Suprapubic skin (tissue), 4 donors: ENCODE measurements at regions not wholly inside any gene's neighbourhood (a gene's known extent, or its start where the extent isn't known, plus 50 kb on each side); places are given as distances from the start of the nearest gene placed in this dataset.

Experiments used
- CTCF ChIP-seq, 2 donors: fragments of 200-600 bp in 1 of 2; fragments of 450-650 bp in 1 of 2; sonication (generic) in 1 of 2; IDR thresholded peaks; one replicate each; pipeline ENCODE4 v1.5.1; 2016 to 2019; ENCODE audit warnings: antibody characterized with exemption in 2 of 2, mild to moderate bottlenecking in 1 of 2, moderate library complexity in 1 of 2
- POLR2A ChIP-seq, 2 donors: fragments of 450-650 bp; IDR thresholded peaks; one replicate each; pipeline ENCODE4 v1.6.1; 2017; ENCODE audit warnings: antibody characterized with exemption in 2 of 2, mild to moderate bottlenecking in 2 of 2, moderate library complexity in 2 of 2
- POLR2AphosphoS5 ChIP-seq, 3 donors: sonication (generic); formaldehyde crosslinking; IDR thresholded peaks; one replicate each; pipeline ENCODE4 v1.6.1; 2017; ENCODE audit warnings: antibody characterized with exemption in 3 of 3

DNA sequence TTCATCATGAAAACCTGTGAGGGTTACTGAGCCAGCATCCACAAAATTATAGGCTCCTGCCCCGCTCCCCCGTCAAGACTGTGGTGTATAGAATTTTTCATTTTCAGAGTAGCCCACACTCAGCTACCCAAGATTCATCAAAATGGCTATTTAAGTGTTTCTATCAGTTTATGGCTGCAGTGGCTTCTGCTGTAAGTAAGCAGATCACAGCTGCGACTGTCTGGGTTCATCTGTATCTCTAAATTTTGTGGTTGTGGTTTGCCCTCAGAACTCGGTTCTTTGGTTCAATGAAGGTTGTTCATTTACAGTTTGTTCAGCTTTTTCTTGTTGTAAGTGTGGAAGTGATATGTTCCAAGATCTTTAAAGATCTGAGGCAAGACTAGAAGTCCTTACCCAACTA, 284.2 kb downstream of the DOK5 start:
- TF ChIP-seq CTCF (IDR thresholded peaks at IDR 0.05) (no peak), POLR2A (IDR thresholded peaks at IDR 0.05) (no peak), POLR2AphosphoS5 (IDR thresholded peaks at IDR 0.05) (no peak)
